Astrocyte of the hippocampus (primary cell): ENCODE measurements at regions not wholly inside any gene's neighbourhood (a gene's known extent, or its start where the extent isn't known, plus 50 kb on each side); places are given as distances from the start of the nearest gene placed in this dataset.

Experiments used
- DNase-seq: peaks from one replicate; pipeline ENCODE4 v3.0.0; 2011; ENCODE audit warnings: low read depth, low spot score

DNA sequence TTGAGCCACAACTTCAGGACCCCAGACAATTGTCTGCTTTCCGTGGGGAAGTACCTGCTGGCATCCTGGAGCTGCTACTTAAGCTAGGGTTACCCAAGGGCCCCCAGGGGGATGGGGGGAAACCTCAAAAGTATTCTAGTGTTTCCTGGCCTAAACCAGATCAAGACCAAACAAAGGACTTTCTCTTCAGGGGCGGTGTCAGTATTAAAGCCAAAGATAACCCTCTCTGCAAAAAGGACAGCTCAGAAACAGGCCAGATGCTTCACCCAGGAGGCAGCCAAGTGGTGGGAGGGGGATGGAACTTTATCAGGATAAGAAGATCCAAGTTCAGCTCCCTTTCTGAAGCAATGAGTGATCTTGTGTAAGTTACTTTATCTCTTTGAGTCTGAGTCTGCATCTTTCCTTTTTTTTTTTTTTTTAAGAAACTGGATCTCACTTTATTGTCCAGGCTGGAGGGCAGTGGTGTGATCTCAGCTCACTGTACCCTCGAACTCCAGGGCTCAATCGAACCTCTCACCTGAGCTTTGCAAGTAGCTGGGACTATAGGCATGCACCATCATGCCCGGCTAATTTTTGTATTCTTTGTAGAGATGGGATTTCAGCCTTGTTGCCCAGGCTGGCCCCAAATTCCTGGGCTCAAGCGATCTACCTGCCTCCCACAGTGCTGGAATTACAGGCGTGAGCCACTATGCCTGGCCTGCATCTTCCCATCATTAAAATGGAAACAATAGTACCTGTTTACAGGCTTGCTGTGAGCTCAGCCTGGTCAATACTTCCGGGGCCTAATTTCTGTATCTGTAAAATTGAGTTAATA, 151.8 kb upstream of the PTPRM start:
- DNase-seq: no peak

DNA sequence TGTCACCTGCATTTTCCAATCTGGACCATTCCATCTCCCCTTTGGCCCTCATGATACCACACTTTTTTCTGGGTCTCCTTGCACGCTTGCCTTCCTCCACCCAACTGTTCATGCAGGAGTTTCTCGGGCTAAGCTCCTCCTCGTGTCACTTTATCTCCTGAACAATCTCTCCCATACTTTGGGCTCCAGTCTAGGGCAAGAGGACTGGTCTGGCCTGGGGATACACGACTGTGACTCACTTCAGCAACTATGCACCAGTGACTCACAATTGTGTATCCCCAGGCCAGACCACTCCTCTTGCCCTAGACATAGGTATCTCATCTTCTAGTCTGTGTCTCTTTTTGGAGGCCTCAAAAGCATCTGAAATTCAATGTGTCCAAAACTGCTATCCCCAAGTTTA, 149.4 kb upstream of the PTPRM start:
- DNase-seq: peak; percentile 44

DNA sequence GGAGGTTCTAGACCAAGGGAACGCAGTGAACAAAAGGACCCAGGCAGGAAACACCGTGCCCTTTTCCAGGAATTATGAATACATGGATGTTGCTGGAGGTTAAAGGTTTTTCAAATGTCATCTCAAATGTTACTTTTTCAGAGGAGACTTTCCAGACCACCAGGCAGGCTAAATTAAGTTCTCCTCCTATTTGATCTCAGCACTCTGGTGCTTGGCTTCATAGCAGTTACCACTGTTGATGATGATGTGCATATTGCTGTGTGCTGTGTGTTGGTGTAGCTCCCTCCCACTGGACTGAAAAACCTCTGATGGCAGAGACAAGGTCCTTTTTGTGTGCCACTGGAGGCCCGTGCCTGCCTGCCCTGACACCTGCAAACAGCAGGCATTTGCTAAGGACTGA, 137.3 kb upstream of the PTPRM start:
- DNase-seq: no peak

DNA sequence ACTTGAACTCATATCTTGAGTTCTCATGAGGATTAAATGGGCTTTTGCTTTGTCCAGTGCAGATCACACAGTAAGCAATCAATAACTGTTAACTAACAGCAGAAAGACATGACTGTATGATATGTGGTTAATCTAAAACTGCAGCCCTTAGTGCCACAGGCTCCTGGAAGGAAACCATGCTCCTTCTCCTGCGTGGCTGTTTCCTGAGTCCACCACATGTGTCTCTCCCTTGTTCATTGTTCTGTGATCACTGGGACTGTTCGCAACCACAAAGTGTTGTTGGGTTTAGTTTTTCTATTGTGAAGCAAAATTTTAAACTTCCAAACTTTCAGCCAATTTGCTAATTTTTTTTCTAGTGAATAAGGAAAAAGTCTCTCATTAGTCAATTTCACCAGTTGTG, 130.9 kb upstream of the PTPRM start:
- no peak for DNase-seq

DNA sequence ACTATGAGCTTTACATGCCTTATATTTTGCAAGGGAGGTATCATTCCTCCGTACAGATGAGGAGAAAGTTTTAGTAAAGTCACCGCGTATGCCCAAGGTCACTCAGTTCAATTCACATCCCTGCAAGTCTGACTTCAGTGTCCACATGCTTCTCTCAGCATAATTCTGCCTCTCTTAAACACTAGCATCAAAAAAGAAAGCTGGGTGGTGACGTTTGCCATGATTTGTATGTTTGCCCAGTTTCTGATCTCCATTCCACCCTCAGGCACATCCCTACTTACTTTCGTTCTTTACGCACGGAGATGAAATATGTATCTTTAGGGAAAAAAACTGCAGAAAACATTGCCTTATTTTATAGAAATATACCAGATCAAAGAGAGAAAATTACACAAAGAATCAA, 129.2 kb upstream of the PTPRM start:
- no peak for DNase-seq

DNA sequence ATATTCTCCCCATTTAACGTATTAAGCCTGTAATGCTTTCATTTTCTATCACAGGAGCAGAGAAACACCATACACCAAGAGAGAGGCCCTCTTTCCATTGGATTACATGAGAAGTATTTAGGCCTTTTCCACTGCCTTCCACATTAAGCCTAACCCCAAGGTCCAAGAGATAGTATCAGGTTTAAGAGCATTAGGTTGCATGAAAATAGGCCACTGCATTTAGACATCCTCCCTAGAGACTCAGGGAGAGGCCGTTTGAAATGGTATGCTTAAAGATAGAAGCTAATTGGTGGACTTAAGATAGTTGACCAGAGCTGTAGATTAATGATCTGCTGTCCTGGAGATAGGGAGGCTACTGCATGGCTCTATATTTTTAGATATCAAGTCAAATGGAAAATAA, 128.5 kb upstream of the PTPRM start:
- no peak for DNase-seq

DNA sequence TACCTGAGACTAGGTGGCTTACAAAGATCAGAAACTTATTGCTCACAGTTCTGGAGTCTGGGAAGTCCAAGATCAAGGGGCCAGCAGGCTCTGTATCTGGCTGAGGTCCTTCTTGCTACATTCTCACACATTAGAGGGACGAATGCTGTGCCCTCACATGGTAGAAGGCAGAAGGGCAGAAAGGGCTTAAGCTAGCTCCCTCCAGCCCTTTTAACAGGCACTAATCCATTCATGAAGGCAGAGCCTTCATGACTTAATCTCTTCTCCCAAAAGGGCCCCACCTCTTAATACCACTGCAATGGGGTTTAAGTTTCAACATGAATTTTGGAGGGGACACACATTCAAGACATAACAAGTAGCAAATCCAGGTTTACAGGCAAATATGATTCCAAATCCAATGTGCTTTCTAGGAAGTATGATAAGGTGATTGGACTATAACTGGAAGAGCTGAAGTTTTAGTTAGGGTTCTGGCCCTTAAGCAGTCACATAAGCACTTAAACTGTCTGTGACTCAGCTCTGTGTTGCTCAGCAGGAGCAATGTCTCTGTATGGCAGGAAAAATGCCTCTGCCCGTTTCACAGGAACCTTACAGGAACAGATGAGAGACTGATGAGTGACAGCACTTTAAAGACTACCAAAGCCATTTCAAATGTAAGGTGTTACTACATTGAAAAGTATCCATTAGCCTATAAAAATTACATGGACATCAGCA, 119.6 kb upstream of the PTPRM start:
- no peak for DNase-seq

DNA sequence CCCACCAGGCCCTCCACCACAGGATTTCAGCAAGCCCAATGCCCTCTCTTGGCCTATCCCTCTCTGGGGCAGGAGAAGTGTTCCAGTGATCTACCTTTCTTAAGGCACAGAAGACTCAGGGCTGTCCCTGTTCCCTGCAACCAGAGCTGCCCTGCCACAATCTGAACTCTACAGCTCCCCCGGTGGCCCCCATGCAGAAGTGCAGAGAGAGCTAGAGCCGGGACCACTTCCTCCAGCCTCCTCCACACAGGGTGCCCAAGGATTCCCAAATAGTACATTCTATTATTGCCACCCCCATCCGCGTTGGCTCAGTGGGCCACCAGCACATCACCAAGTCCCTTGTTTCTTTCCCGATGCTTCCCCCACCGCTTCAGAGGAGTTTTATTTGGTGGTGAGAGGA, 114.8 kb upstream of the PTPRM start:
- peak; percentile 34 for DNase-seq

DNA sequence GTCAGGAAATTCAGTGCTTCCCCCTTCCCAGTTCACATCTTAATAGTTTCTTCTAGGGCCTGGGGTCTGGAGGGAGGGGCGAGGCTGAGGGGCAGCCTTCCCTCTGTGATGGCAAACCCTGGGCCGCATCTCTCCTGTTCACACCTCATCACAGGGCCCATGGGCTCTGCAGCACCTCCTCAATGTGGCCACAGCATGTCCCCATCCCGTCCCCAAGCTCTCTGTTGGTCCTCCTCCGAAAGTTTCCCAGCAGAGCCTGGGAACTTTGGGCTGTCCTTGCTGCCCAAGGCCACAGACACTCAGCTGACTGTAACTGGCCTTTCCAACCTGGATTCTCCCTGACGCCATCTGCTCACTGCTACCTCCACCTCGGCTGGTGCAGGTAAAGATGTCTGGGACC, 112.7 kb upstream of the PTPRM start:
- DNase-seq: no peak

DNA sequence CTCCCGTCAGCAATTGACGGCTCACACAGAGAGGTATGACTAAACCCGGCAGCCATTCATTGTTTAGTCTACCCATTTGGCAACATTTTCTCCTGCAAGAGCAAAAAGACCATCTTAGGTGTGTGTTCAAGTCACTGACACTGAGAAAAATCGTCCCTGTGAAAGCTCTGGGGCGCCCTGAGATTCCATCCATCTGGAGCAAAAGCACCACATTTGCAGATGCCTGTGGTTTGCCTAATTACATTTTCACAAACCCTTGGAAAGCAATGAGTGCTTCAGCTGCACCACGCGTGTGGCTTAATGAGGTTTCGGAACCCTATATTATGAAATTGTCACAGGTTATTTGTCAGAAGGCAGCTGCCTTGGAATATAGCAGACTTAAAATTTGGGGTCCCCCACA, 110.7 kb upstream of the PTPRM start:
- peak; percentile 5 for DNase-seq

DNA sequence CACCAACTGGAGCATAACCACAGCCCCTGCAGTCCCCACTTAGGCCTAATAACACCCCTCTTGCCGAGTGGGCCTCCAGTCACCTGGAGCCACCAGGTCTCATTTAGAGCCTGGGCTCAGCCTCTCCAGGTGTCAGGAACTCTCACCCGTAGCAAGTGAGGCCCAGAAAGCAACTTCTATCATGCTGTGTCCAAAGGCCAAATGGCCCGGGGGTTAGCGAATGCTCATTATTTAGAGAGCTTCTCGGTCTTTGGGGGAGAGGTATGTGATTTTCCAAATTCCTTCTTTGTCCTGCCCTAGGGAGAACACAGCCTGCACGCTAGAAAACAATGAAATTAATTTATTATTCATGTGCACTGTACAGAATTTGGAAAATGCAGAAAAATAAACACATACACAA, 109.9 kb upstream of the PTPRM start:
- DNase-seq: no peak

DNA sequence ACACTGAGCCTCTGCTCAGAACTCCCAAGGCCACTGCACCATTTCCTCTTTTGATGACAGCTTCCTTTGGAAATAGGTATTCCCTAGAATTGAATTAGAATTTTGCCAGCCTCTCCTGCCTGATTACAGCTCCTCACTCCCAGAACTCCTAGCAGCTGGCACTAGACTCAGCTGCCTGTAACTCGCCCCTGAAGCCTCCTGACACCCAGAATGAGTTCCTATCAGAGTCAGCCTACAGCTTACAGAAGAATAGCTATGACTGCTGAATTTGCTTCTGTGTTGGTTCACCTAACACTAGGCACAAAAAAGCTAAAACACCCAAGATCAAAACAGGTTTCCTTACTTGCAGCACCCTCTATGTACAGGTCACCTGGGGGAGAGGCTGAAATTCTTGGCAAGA, 108.2 kb upstream of the PTPRM start:
- no peak for DNase-seq

DNA sequence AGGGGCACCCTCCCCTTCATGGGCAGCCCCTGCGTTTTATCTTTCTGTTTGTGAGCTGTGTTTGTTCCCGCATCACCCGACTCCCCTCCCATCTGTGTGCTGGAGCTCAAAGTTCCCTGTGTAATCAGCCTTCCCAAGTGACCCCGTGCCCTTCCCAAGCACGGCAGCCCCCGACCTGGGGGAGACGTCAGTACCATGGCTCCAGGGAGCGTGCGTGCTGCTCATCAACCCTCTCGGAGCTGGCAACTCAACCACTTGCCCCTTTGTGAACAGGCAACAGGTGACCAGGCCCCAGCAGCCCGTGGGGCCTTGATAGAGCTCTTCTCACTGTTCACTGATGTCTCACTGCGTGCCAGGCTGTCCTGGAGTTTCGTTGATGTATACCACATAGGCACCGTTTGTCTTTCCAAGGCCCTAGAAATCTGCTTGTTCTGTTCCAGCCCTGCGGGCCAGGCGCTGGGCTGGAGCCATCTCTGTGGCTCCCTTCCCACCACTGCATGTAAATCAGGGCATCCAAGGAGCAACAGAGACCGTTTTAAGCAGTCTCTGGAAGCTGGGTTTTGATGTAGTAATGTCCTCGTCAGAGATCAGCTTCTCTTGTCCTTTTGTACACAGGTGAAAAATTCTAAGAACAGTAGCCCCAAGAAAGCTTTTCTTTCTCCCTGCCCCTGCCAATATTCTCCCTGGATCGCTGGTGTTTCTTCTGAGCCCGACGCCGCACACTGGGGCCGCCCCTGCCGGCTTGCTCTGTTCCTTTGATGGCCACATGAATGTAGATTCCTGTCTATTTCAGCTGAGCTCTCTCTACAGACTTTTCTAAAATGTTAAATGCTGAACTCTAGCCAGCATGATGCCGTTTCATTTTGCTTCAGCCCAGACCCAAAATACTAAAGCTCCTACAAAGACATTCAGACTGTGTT, 107.0 kb upstream of the PTPRM start:
- DNase-seq: peak; percentile 50

DNA sequence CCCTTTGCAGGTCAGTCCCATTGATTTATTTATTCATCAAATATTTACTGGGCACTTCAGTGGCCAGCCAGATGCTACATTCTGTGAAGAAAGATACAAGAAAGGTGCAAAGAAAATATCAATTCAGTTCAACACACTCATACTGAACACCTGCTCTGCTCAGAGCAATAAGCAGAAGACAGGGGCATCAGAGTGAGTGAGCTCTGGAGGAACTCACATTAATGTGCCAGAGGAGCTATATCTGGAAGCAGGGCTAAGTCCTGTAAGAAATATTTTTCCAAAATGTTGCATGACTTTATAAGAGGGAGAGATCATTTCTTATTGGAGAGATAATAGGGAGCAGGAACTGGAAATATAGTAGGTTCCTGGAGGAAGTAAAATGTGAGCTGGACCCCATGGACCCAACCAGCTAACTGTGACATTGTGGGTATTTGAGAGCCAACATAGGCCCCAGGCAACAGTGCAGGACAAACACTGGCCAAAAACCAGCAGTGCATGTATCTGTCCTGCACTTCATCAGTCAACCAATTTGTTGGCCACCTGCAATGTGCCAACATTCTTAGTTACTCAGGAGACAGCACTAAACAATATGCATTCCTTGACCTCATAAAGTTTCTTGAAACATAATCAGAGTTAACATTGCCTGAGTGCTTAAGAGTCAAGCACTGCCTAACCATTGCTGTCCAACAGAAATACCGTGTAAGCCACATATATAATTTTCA, 102.7 kb upstream of the PTPRM start:
- DNase-seq: peak; percentile 12

DNA sequence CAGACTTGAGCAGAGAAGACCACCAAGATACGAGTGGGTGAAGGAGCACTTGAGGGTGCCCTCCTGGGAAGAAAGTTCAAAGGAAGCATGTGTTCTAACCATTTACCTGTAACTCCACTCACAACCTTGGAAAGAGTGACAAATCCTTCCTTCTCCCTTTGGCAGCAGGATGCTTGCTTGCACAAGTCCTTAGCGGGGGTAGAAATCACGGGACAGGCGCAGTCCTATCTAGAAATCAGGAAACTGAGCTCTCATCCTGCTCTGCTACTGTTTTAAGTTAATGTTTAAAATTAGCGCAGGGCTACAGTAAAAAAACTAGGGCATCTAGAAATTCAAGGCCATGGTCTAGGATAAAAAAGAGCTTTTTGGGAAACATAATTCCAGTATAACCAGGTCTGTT, 100.9 kb upstream of the PTPRM start:
- DNase-seq: no peak

DNA sequence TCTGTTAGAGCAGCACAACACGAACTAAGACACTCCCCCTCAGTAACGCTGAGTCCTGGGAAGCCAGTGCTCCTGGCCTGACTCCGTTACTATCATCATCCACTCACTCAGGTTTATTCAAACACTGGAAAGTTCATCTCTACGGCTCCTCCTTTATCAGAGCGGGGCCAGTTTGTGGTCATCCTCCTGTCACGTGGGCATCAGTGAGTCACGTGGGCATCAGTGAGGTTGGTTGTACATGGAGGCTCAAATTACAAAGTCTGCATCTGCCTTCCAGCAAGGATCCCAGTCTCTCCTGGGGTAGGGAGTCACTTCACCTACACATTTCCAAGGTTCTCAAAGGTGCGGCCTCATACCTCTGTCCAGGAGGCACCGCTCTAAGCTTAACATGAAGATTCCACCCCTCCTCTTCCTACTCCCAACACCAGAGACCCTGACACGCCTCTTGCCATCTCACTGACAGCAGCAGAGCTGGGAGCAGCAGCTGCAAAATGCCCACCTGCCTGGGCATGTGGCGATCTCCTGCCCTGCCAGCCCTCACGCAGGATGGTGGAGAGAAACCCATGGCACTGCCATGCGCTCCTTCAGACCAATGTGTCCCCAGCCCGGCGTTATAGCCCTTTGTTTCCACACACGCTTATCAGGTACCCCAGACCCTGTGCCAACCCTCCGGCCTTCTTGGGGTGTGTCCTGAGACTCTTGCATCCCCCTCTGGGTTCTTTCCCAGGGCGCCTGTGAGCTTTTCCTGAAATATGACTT, 99.2 kb upstream of the PTPRM start:
- peak; percentile 17 for DNase-seq

DNA sequence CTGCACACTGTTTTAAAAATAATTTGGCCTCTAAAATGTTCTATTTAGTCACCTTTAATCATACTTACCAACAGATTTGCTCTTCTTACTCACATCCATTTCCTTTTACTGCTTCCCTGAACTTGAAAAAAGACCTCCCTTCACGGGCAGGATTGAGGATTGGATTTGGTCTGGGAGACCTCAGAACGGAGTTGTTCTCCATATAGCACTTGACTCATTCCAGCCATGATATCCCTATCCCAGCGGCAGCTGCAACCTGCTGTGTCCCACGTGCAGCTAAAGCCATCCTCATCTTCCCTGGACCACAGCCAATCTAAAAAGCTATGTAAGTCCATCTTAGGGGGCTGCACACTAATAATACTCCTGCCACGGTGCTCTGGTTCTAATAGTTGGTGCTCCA, 97.0 kb upstream of the PTPRM start:
- no peak for DNase-seq

DNA sequence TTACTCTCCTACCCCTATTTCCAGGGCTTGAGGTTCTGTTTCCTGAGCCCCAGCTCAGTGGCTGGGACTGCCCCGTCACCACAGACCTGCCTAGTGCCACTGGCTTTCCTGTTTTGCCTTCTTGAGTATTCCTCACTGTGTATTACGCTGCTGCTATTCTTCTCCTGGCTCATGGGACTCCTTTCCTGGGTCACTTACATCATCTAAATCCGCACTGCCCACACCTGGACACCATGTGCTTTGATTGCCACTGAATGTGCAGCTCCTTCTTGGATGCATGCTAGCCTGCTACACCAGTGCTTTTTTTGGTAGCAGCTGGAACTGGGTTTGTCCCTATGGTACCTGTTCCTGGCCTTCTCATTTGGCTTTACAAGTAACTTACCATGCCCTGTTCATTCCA, 96.6 kb upstream of the PTPRM start:
- DNase-seq: no peak

DNA sequence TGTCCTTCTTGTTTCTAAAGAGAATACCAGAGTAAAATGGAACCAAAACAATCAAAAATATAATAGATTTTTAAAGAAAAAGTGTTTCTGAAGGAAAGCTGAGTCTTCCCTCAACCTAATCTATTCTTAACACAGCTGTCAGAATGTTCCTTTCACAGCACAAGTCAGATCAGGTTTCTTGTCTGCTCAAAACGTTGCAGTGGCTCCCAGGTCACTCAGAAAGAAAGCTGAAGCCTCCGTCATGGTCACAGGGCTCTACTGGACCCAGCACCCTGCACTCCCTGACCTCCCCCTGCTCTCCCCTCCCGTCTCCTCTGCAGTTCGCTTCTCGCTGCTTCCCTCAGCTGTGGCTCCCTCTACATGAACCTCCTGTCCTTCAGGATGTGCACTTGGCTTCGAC, 90.7 kb upstream of the PTPRM start:
- DNase-seq: no peak

DNA sequence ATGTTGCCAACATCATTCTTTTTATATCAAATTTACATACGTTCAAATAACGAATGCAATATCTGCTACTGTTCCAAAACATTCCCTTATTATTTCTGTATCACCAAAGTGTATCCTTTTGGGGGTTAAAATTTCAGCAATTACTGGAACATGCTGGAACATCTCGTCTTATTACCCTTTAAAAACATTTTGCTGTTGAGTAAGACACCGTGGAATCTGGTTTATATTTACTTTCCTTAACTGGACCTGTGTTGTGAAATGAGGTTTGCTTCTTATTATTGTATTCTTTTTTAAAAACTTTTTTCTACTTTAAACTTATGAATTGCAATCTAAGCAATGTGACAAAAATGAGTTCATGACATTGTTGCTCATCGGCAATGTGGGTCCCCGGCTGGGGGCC, 87.4 kb upstream of the PTPRM start:
- DNase-seq: no peak

DNA sequence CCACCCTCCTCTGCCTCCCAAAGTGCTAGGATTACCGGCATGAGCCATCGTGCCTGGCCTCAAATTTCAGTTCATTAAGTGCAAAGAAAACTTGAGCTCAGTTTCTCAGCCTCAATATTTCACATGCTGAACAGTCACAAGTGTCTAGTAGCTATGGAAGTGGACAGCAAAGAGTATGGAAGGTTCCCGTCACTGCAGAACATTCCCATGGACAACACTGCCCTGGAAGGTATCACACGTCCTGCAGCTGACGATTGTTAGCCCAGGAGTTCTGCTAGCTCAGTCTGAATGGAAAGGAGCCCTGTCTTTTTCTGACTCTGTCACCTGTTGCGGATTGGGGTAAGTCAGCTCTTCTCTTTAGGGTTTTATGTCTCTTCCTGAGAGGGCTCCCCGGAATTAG, 86.2 kb upstream of the PTPRM start:
- no peak for DNase-seq
